ENCODE measurements at regions not wholly inside any gene's neighbourhood (a gene's known extent, or its start where the extent isn't known, plus 50 kb on each side); places are given as distances from the start of the nearest gene placed in this dataset.
A peak's percentile ranks its signal among the peaks of the same experiment; 100 is the strongest.
"Not testable (repeated sequence)": the region's sequence is repeated elsewhere in the genome, so short reads cannot be mapped to it uniquely, and the experiment has no call there.

- no peak for DNase-seq (ENCODE audit: low spot score)
Observed at GRCh38 chr2:4690913-4691312, 987.5 kb downstream of the DCDC2C start.

DNA sequence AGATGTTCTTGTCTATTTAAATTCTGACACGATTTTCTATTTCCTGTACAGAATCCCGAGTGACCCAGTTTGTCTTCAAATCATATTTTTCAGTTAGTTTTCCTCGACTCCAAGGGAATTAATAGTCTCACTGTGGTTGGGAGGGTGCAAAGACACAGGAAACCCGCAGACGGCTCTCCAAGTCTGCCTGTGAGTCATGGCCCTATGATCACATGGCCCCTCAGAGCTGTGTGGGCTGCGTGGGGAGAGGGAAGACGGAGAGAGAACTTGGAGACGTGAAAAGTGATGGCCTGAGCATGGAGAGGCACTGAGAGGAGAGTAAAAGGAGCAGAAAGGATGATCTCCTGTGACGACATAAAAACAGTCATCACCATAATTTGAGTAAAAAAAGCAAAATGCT, 989.9 kb downstream of the DCDC2C start:
- no peak for DNase-seq (ENCODE audit: low spot score)

- no peak for DNase-seq (ENCODE audit: low spot score)
Observed at GRCh38 chr2:4695281-4695861, 992.0 kb downstream of the DCDC2C start.

GRCh38 chr2:4715065-4715464, 977.1 kb upstream of the SOX11 start:
- DNase-seq (ENCODE audit: low spot score): peak; percentile 18

GRCh38 chr2:4718777-4719176, 973.4 kb upstream of the SOX11 start:
- DNase-seq (ENCODE audit: low spot score): no peak

GRCh38 chr2:4725618-4726017, 966.6 kb upstream of the SOX11 start:
- no peak for DNase-seq (ENCODE audit: low spot score)

- DNase-seq (ENCODE audit: low spot score): no peak
Observed at GRCh38 chr2:4732560-4732959, 959.6 kb upstream of the SOX11 start.

- peak; percentile 13 for DNase-seq (ENCODE audit: low spot score)
Observed at GRCh38 chr2:4745056-4745991, 946.9 kb upstream of the SOX11 start.

DNA sequence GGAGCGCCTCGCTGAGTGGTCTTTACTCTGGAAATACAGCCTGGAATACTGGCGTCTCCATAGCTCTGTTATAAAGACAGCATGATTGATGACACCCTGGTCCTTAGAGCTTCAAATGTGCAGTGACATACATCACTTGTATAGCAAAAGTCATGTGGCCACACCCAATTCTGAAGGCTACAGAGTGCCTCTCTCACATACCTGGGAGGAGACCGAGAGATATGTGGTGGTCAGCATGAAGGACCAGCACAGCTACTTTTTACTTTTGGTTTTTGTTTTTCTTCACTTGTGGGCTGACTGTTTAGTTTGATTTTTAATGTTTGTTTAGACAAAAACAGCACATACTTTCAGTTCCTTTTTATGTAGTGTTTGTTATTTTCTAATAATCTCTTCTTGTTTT, 938.5 kb upstream of the SOX11 start:
- no peak for DNase-seq (ENCODE audit: low spot score)

DNA sequence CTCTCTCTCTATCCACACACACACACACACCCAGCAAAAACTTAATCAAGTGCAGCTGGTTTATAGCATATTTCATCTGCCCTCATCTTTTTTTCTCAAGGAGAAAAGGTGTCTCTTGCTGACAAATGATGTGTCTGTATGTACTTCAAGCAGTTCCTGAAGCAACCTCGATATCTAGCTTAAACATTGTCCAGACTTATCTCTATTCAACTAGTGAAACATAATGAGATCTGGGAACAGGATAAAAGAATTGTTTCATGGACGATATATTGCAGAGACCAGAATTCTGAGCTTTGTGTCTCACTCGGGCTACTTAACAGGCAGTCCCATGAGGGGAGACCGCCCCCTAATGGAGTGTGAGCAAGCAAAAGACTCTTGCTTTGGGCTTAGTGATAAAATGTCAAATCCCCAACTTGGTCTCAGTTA, 929.2 kb upstream of the SOX11 start:
- DNase-seq (ENCODE audit: low spot score): peak; percentile 91

GRCh38 chr2:4765787-4766530, 926.2 kb upstream of the SOX11 start:
- DNase-seq (ENCODE audit: low spot score): no peak

- no peak for DNase-seq (ENCODE audit: low spot score)
Observed at GRCh38 chr2:4775668-4776067, 916.5 kb upstream of the SOX11 start.

GRCh38 chr2:4780679-4781078, 911.5 kb upstream of the SOX11 start:
- no peak for DNase-seq (ENCODE audit: low spot score)

DNA sequence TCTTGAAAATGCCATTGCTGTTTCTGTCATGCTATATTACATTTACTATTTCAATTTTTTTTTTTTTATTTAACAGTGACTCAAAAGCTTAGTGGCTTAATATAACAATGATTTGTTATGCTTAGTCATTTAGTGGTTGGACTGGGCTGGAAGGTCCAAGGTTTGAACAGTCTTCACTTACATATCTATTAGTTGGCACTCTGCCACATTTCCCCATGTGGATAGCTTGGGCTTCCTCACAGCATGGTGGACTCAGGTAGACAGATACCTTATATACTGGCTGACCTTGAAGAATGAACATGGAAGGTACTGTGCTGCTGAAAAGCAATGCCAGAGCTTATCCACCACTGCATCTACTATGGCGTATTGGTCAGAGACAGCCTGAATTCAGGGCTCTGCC, 909.5 kb upstream of the SOX11 start:
- DNase-seq (ENCODE audit: low spot score): no peak

GRCh38 chr2:4791488-4791887, 900.7 kb upstream of the SOX11 start:
- DNase-seq (ENCODE audit: low spot score): no peak

- no peak for DNase-seq (ENCODE audit: low spot score)
Observed at GRCh38 chr2:4792126-4792525, 900.1 kb upstream of the SOX11 start.

DNA sequence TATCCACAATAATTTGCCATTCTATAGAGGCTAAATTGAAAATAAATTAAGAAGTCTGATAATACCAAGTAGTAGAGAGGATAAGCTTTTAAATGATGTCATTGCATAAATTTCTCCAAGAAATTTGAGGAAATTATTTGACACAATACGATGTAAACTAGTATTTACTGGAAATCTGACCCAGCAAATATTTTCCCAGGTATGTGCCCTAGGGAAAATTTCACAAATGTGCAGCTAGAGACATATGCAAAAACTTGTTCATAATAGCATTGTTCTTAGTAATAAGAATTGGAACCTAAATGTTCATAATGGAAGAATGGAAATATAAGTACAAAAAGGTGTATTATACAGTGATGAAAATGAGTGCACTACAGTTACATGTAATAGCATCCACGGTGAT, 888.8 kb upstream of the SOX11 start:
- DNase-seq (ENCODE audit: low spot score): no peak

DNA sequence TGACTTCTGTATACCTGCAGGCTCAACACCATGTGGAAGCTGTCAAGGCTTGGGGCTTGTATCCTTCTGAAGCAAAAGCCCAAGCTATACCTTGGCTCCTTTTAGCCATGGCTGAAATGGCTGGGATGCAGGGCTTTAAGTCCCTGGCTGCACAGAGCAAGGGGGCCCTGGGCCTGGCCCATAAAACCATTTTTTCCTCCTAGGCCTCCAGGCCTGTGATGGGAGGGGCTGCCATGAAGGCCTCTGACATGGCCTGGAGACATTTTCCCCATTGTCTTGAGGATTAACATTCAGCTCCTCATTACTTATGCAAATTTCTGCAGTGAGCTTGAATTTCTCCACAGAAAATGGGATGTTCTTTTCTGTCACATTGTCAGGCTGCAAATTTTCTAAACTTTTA, 878.0 kb upstream of the SOX11 start:
- DNase-seq (ENCODE audit: low spot score): not testable (repeated sequence)

GRCh38 chr2:4827836-4828235, 864.3 kb upstream of the SOX11 start:
- DNase-seq (ENCODE audit: low spot score): no peak

- no peak for DNase-seq (ENCODE audit: low spot score)
Observed at GRCh38 chr2:4828682-4829374, 863.4 kb upstream of the SOX11 start.

DNA sequence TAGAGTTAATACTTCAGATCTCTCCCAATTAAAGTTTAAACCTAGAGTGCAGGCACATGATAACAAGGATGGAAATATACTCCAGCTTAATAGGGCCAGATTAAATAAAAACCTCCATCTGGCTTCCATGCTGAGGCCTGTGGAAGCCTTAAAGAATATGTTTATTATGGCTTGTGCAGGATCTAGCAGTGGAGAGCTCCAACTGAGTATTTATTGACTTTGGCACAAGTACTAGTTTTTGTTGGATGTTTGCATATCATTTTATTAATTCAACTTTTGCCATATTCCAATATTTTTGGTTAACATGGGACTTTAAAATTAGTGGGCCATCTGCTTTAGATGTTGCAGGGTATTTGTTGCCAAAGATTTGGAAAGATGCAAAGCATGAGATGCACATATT, 860.4 kb upstream of the SOX11 start:
- DNase-seq (ENCODE audit: low spot score): no peak

DNA sequence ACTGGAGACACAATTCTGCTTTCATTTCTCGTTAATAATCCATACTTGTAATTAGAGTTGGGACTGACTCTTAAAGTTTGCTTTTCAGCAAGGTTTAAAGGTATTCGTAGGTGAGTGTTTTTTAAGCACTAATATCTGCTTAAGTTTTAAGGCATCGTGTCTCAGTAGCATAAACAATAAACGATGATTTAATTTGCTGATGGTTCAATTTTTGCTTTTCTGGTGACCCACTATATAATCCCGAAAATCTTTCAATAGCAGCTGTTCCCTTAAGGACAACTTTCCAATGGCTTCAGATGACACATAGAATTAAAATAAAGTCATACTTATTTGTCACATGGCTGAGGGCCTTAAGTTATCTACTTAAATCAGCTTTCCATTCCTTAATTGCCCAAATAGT, 859.5 kb upstream of the SOX11 start:
- no peak for DNase-seq (ENCODE audit: low spot score)
